SH-SY5Y (cell line): ENCODE measurements at regions not wholly inside any gene's neighbourhood (a gene's known extent, or its start where the extent isn't known, plus 50 kb on each side); places are given as distances from the start of the nearest gene placed in this dataset.

Source experiments
- GATA2 ChIP-seq: IDR thresholded peaks from 2 replicates; pipeline ENCODE4 v1.6.1; 2011; ENCODE audit warnings: mild to moderate bottlenecking, low read depth, low read length
- GATA3 ChIP-seq: IDR thresholded peaks from 2 replicates; pipeline ENCODE4 v1.6.1; 2011; ENCODE audit warnings: low read depth, mild to moderate bottlenecking, low read length, moderate library complexity

DNA sequence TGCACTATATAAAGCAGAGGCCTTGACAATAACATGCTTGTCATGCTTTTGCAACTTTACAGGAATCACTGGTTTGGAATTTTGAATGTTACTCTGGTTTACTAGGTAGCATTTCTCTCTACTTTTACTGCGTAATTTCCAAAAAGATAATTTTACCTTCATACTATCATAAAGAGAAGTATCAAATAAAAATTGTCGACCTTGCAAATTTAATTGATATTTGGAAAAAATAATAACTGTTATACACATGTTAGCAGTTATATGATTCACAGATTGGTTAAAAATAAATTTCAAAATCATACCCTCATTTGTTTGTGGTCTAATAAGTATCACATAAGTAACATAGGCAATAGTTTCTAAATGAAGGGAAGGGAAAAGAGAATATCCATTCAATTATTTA, 228.5 kb upstream of the CACNA2D1 start:
- TF ChIP-seq GATA2, result no peak
- TF ChIP-seq GATA3, result no peak
